A549 (cell line): ENCODE measurements at regions not wholly inside any gene's neighbourhood (a gene's known extent, or its start where the extent isn't known, plus 50 kb on each side); places are given as distances from the start of the nearest gene placed in this dataset.

ENCODE experiments used
- CEBPB ChIP-seq, 2 experiments: fragments of >200 bp in 1 of 2; sonication (Bioruptor Twin) in 1 of 2; formaldehyde crosslinking in 1 of 2; IDR thresholded peaks; 2 replicates each; pipeline ENCODE4 v1.6.1; 2012 to 2016
- CTCF ChIP-seq: fragments of >200 bp; sonication (Bioruptor Twin); formaldehyde crosslinking; IDR thresholded peaks from 3 replicates; pipeline ENCODE4 v1.5.1; 2016
- ESRRA ChIP-seq: fragments of 150-350 bp; IDR thresholded peaks from 2 replicates; pipeline ENCODE4 v1.6.1; 2014; ENCODE audit warnings: mild to moderate bottlenecking, low read length, borderline replicate concordance
- KDM1A ChIP-seq: fragments of 200-600 bp; sonication (generic); IDR thresholded peaks from 2 replicates; pipeline ENCODE4 v1.6.1; 2016; ENCODE audit warnings: low read depth, mild to moderate bottlenecking
- NFE2L2 ChIP-seq: fragments of 150-350 bp; conservative IDR thresholded peaks from 2 replicates; pipeline ENCODE4 v1.6.1; 2014; ENCODE audit warnings: low read length
- PHF8 ChIP-seq: fragments of 200-600 bp; sonication (generic); IDR thresholded peaks from 2 replicates; pipeline ENCODE4 v1.6.1; 2016; ENCODE audit warnings: low read depth, mild to moderate bottlenecking, antibody characterized with exemption, moderate library complexity, borderline replicate concordance
- POLR2A ChIP-seq: IDR thresholded peaks from 2 replicates; pipeline ENCODE4 v1.6.1; 2012; ENCODE audit warnings: mild to moderate bottlenecking, low read length
- USF2 ChIP-seq: fragments of 450-650 bp; IDR thresholded peaks from 2 replicates; pipeline ENCODE4 v1.6.1; 2014; ENCODE audit warnings: antibody characterized with exemption
- ZNF302 ChIP-seq: fragments of 250-450 bp; sonication (Bioruptor Pico); IDR thresholded peaks from 2 replicates; pipeline ENCODE4 v1.9.0; 2021; ENCODE audit warnings: inconsistent platforms, mild to moderate bottlenecking, moderate library complexity

- TF ChIP-seq CTCF, result no peak
- no peak for TF ChIP-seq KDM1A
- no peak for TF ChIP-seq ZNF302
- TF ChIP-seq POLR2A, result no peak
- TF ChIP-seq USF2, result no peak
- no peak for TF ChIP-seq ESRRA
- TF ChIP-seq PHF8, result no peak
- TF ChIP-seq NFE2L2, result no peak
- no peak for TF ChIP-seq CEBPB (IDR thresholded peaks at IDR 0.05)
These were observed 369.7 kb downstream of the EPHA4 start for GRCh38 chr2:221202431-221202830.
